ENCODE measurements at regions not wholly inside any gene's neighbourhood (a gene's known extent, or its start where the extent isn't known, plus 50 kb on each side); places are given as distances from the start of the nearest gene placed in this dataset.
"Not testable (repeated sequence)": the region's sequence is repeated elsewhere in the genome, so short reads cannot be mapped to it uniquely, and the experiment has no call there.

- POLR2A ChIA-PET, DNase-seq, H3K4me1 Mint-ChIP-seq, H3K4me3 Mint-ChIP-seq, ATAC-seq, H3K9me3 Mint-ChIP-seq, H3K36me3 Mint-ChIP-seq, H3K27ac Mint-ChIP-seq: not testable (repeated sequence)
- H3K27me3 Mint-ChIP-seq = peaks cover 0 to 11% (median 8%) of the 10 kb centered on the region in 5 donors
These were observed 69.0 kb upstream of the LRPAP1 start for GRCh38 chr4:3601108-3601690.

- Mint-ChIP-seq H3K4me3 (no peak overlapping the region), H3K36me3 (no peaks in the 10 kb centered on the region), H3K9me3 (peaks cover 0 to 4% (median 0%) of the 10 kb centered on the region in 9 donors), H3K27me3 (peaks cover 0 to 21% (median 13%) of the 10 kb centered on the region in 5 donors), H3K27ac (no peak overlapping the region), H3K4me1 (no peaks in the 10 kb centered on the region)
- DNase-seq = no peak
- ATAC-seq = no peak
- POLR2A ChIA-PET = no interaction called here
These were observed 67.7 kb upstream of the LRPAP1 start for GRCh38 chr4:3599951-3600350.

- peaks cover 4 to 33% (median 21%) of the 10 kb centered on the region in 5 donors for H3K27me3 Mint-ChIP-seq
- no peaks in the 10 kb centered on the region for H3K36me3 Mint-ChIP-seq
- POLR2A ChIA-PET = no interaction called here
- peaks cover 0 to 4% (median 0%) of the 10 kb centered on the region in 9 donors for H3K9me3 Mint-ChIP-seq
- no peak overlapping the region for H3K27ac Mint-ChIP-seq
- DNase-seq (no peak), ATAC-seq (no peak)
- no peaks in the 10 kb centered on the region for H3K4me1 Mint-ChIP-seq
- no peak overlapping the region for H3K4me3 Mint-ChIP-seq
These were observed 66.5 kb upstream of the LRPAP1 start for GRCh38 chr4:3598695-3599227.

GRCh38 chr4:3597896-3598505 lies 65.8 kb upstream of the LRPAP1 start:
- DNase-seq, ATAC-seq, H3K4me1 Mint-ChIP-seq, H3K27ac Mint-ChIP-seq, H3K36me3 Mint-ChIP-seq, POLR2A ChIA-PET, H3K4me3 Mint-ChIP-seq, H3K9me3 Mint-ChIP-seq: not testable (repeated sequence)
- peaks cover 5 to 38% (median 25%) of the 10 kb centered on the region in 5 donors for H3K27me3 Mint-ChIP-seq

- H3K36me3 Mint-ChIP-seq, H3K4me1 Mint-ChIP-seq, ATAC-seq, H3K9me3 Mint-ChIP-seq, H3K27ac Mint-ChIP-seq, H3K4me3 Mint-ChIP-seq, DNase-seq, POLR2A ChIA-PET: not testable (repeated sequence)
- H3K27me3 Mint-ChIP-seq = peaks cover 5 to 38% (median 23%) of the 10 kb centered on the region in 5 donors
These were observed 64.9 kb upstream of the LRPAP1 start for GRCh38 chr4:3596957-3597733.

- H3K9me3 Mint-ChIP-seq, DNase-seq, H3K4me1 Mint-ChIP-seq, POLR2A ChIA-PET, ATAC-seq, H3K36me3 Mint-ChIP-seq, H3K4me3 Mint-ChIP-seq, H3K27ac Mint-ChIP-seq: not testable (repeated sequence)
- peaks cover 5 to 38% (median 23%) of the 10 kb centered on the region in 5 donors for H3K27me3 Mint-ChIP-seq
These were observed 63.5 kb upstream of the LRPAP1 start for GRCh38 chr4:3595627-3596291.

- H3K4me3 Mint-ChIP-seq, H3K9me3 Mint-ChIP-seq, ATAC-seq, H3K4me1 Mint-ChIP-seq, H3K36me3 Mint-ChIP-seq, POLR2A ChIA-PET, H3K27ac Mint-ChIP-seq, DNase-seq: not testable (repeated sequence)
- H3K27me3 Mint-ChIP-seq = peaks cover 5 to 38% (median 23%) of the 10 kb centered on the region in 5 donors
These were observed 62.5 kb upstream of the LRPAP1 start for GRCh38 chr4:3594751-3595150.

GRCh38 chr4:3589946-3590924 lies 58.0 kb upstream of the LRPAP1 start:
- H3K9me3 Mint-ChIP-seq, POLR2A ChIA-PET, DNase-seq, H3K36me3 Mint-ChIP-seq, H3K4me1 Mint-ChIP-seq, H3K27ac Mint-ChIP-seq, H3K4me3 Mint-ChIP-seq, ATAC-seq: not testable (repeated sequence)
- peaks cover 5 to 21% (median 15%) of the 10 kb centered on the region in 5 donors for H3K27me3 Mint-ChIP-seq

GRCh38 chr4:3589379-3589778 lies 57.2 kb upstream of the LRPAP1 start:
- ATAC-seq, POLR2A ChIA-PET, H3K36me3 Mint-ChIP-seq, H3K4me3 Mint-ChIP-seq, H3K27ac Mint-ChIP-seq, H3K9me3 Mint-ChIP-seq, DNase-seq, H3K4me1 Mint-ChIP-seq: not testable (repeated sequence)
- H3K27me3 Mint-ChIP-seq = peaks cover 2 to 13% (median 11%) of the 10 kb centered on the region in 5 donors

GRCh38 chr4:3588517-3589194 lies 56.4 kb upstream of the LRPAP1 start:
- POLR2A ChIA-PET, H3K4me1 Mint-ChIP-seq, DNase-seq, H3K27me3 Mint-ChIP-seq, H3K4me3 Mint-ChIP-seq, ATAC-seq, H3K27ac Mint-ChIP-seq, H3K36me3 Mint-ChIP-seq, H3K9me3 Mint-ChIP-seq: not testable (repeated sequence)

GRCh38 chr4:3586596-3586995 lies 54.4 kb upstream of the LRPAP1 start:
- POLR2A ChIA-PET, H3K4me3 Mint-ChIP-seq, H3K27ac Mint-ChIP-seq, DNase-seq, H3K4me1 Mint-ChIP-seq, H3K36me3 Mint-ChIP-seq, H3K9me3 Mint-ChIP-seq, ATAC-seq: not testable (repeated sequence)
- H3K27me3 Mint-ChIP-seq = peaks cover 0 to 11% (median 6%) of the 10 kb centered on the region in 5 donors
